K562 (cell line): ENCODE measurements at regions not wholly inside any gene's neighbourhood (a gene's known extent, or its start where the extent isn't known, plus 50 kb on each side); places are given as distances from the start of the nearest gene placed in this dataset.

Source experiments
- ATAC-seq: fragments of 200-7000 bp; cut with Tn5 transposase; 3 replicates; pipeline ENCODE4 v1.9.1; 2020; ENCODE audit warnings: moderate library complexity
- BruUV-seq: library from RNA; stranded (reverse); fragments of 400-500 nt; replicated peaks from 2 replicates; lab custom pipeline; 2021; lab: Mats Ljungman, UMichigan
- CTCF ChIA-PET: fragments of 300-600 bp; formaldehyde crosslinking; extraction: SDS; loops from one replicate; lab custom pipeline; 2021; ENCODE audit warnings: low intra/inter-chr PET ratio; lab: Yijun Ruan, JAX
- POLR2A ChIA-PET: fragments of 300-600, 350-650 bp; sonication (Branson Sonifier 250); formaldehyde crosslinking; extraction: SDS; loops from one replicate; lab custom pipeline; 2021; ENCODE audit warnings: antibody characterized with exemption, inconsistent platforms; lab: Yijun Ruan, JAX
- DNase-seq, 4 experiments: peaks; one replicate each; pipeline versions ENCODE4 v3.0.0 to v3.0.0-alpha.2; 2011 to 2018; ENCODE audit warnings: low spot score in 3 of 4, mixed read lengths in 3 of 4; ENCODE audit errors: extremely low read depth in 1 of 4
- FAIRE-seq: peaks from 2 replicates; lab custom pipeline; 2011; peaks lifted over from hg19 to GRCh38; lab: Jason Lieb, UNC
- H2AFZ ChIP-seq: 2 replicates; pipeline ENCODE4 v1.6.0; 2011; ENCODE audit warnings: low read depth, low read length, control low read depth, inconsistent platforms
- H3K27ac ChIP-seq: fragments of 200-600 bp; 3 replicates; pipeline ENCODE4 v1.8.0; 2011; ENCODE audit warnings: low read depth, mild to moderate bottlenecking, control low read depth, inconsistent platforms, low read length, moderate library complexity, mixed read lengths; ENCODE audit errors: extremely low read depth
- H3K27me3 ChIP-seq, 2 experiments: fragments of 300-600 bp in 1 of 2; 2 replicates in 1 of 2; 3 replicates in 1 of 2; pipeline versions ENCODE4 v1.6.0 to v1.8.0; 2011; ENCODE audit warnings: inconsistent platforms in 2 of 2, low read length in 2 of 2, mild to moderate bottlenecking in 1 of 2, mixed read lengths in 1 of 2, moderate library complexity in 1 of 2; ENCODE audit not compliant: control insufficient read depth in 2 of 2, insufficient read depth in 2 of 2
- H3K36me3 ChIP-seq: fragments of 300-600 bp; 3 replicates; pipeline ENCODE4 v1.8.0; 2011; ENCODE audit warnings: mild to moderate bottlenecking, low read length, inconsistent platforms; ENCODE audit not compliant: control insufficient read depth, insufficient read depth
- H3K4me1 ChIP-seq, 2 experiments: fragments of 200-600 bp in 1 of 2; replicated peaks in 1 of 2; 2 replicates in 1 of 2; 3 replicates in 1 of 2; pipeline versions ENCODE4 v1.5.1 to v1.8.0; 2011; ENCODE audit warnings: inconsistent platforms in 2 of 2, low read length in 2 of 2, mild to moderate bottlenecking in 1 of 2, mixed read lengths in 1 of 2, moderate library complexity in 1 of 2; ENCODE audit not compliant: control insufficient read depth in 2 of 2, insufficient read depth in 2 of 2
- H3K4me2 ChIP-seq: 2 replicates; pipeline ENCODE4 v1.6.1; 2011; ENCODE audit warnings: low read length, control low read depth, inconsistent platforms, mixed read lengths; ENCODE audit not compliant: insufficient read depth
- H3K4me3 ChIP-seq: fragments of 200-600 bp; sonication (generic), shearing (Covaris generic); 2 replicates; pipeline ENCODE4 v1.5.1; 2016; ENCODE audit warnings: control low read depth, inconsistent platforms
- H3K79me2 ChIP-seq: fragments of 200-600 bp; 3 replicates; pipeline ENCODE4 v1.8.0; 2011; ENCODE audit warnings: low read length, inconsistent platforms; ENCODE audit not compliant: control insufficient read depth, insufficient read depth
- H3K9ac ChIP-seq, 2 experiments: 2 replicates each; pipeline versions ENCODE4 v1.6.0 to v1.6.1; 2011; ENCODE audit warnings: low read depth in 2 of 2, low read length in 2 of 2, control low read depth in 1 of 2, inconsistent platforms in 1 of 2, mild to moderate bottlenecking in 1 of 2, mixed read lengths in 1 of 2; ENCODE audit not compliant: insufficient read depth in 1 of 2
- H3K9me1 ChIP-seq: one replicate; pipeline ENCODE4 v1.6.0; 2011; ENCODE audit warnings: inconsistent platforms, mild to moderate bottlenecking, low read length, moderate library complexity; ENCODE audit not compliant: control insufficient read depth, insufficient read depth
- H3K9me3 ChIP-seq: replicated peaks from 2 replicates; pipeline ENCODE4 v1.5.1; 2011; ENCODE audit warnings: low read depth, low read length, inconsistent platforms; ENCODE audit not compliant: control insufficient read depth, insufficient read depth
- H4K20me1 ChIP-seq: replicated peaks from 2 replicates; pipeline ENCODE4 v1.6.1; 2011; ENCODE audit warnings: low read length, inconsistent platforms, mixed read lengths; ENCODE audit not compliant: control insufficient read depth, insufficient read depth
- EWSR1 ChIP-seq: fragments of 450-650 bp; IDR thresholded peaks from 2 replicates; pipeline ENCODE4 v1.6.1; 2018; ENCODE audit warnings: borderline replicate concordance, mild to moderate bottlenecking, low read depth, moderate library complexity; ENCODE audit not compliant: partially characterized antibody
- IFI16 ChIP-seq: fragments of 250-450 bp; sonication (Bioruptor Pico); IDR thresholded peaks from 2 replicates; pipeline ENCODE4 v2.1.2; 2022; ENCODE audit warnings: mild to moderate bottlenecking, inconsistent platforms
- SMARCC2 ChIP-seq: fragments of 450-650 bp; IDR thresholded peaks from 2 replicates; pipeline ENCODE4 v1.6.1; 2017; ENCODE audit warnings: antibody characterized with exemption, moderate library complexity, mild to moderate bottlenecking, low read depth
- ZNF174 ChIP-seq: fragments of 250-450 bp; sonication (Bioruptor Pico); IDR thresholded peaks from 2 replicates; pipeline ENCODE4 v1.4.0; 2020; ENCODE audit warnings: mild to moderate bottlenecking
- ZNF263 ChIP-seq: sonication (generic); formaldehyde crosslinking; IDR thresholded peaks from 2 replicates; pipeline ENCODE4 v1.8.0; 2022; ENCODE audit warnings: mild to moderate bottlenecking, missing genetic modification reagents, borderline replicate concordance
- ZNF324 ChIP-seq: fragments of 250-450 bp; sonication (Bioruptor Pico); IDR thresholded peaks from 2 replicates; pipeline ENCODE4 v1.4.0; 2020; ENCODE audit warnings: mild to moderate bottlenecking
- ZNF408 ChIP-seq: fragments of 250-450 bp; sonication (Bioruptor Pico); IDR thresholded peaks from 2 replicates; pipeline ENCODE4 v1.4.0; 2020; ENCODE audit warnings: low read depth, mild to moderate bottlenecking, moderate library complexity
- ZNF785 ChIP-seq: fragments of 250-450 bp; sonication (Bioruptor Pico); IDR thresholded peaks from 2 replicates; pipeline ENCODE4 v1.4.0; 2020; ENCODE audit warnings: mild to moderate bottlenecking
- in situ Hi-C: fragments of 300-500 bp; cut with MboI; formaldehyde crosslinking; loops from 4 replicates; pipeline ENCODE4 v1.15.0; 2018; ENCODE audit warnings: inconsistent platforms, mixed read lengths
- intact Hi-C: fragments of 100-400 bp; cut with micrococcal nuclease; formaldehyde crosslinking; loops from 2 replicates; pipeline ENCODE4 v1.14.2; 2022
- TF ChIP-seq, protein P1 (sequence below): fragments of 450-650 bp; IDR thresholded peaks from 2 replicates; pipeline ENCODE4 v1.6.1; 2016; ENCODE audit warnings: borderline replicate concordance
- TF ChIP-seq, protein P2 (sequence below): fragments of 200-600 bp; sonication (generic); IDR thresholded peaks from one replicate; pipeline ENCODE4 v1.6.1; 2012; ENCODE audit warnings: mild to moderate bottlenecking, low read depth, low read length, inconsistent platforms

DNA sequence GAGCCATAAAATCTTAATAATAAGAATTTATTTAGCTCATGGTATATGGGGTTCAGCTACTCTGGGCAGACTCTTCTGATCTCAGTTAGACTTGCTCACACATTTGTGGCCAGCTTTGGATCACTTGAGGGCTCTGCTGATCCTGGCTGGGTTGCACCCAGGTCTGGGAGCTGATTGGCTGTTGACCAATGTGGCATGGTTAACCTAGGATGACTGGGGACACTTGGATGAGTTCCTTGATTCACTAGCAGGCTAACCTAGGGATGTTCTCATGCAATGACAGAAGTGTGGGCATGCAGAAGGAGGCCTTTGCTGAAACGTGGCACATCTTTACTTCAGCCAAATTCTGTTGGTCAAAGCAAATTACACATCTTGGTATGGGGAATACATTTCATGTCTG, 569.5 kb downstream of the UTRN start (continued):
- TF ChIP-seq ZNF324 (no peak), EWSR1 (no peak), SMARCC2 (no peak), ZNF263 (CRISPR knock-in tag) (no peak)

DNA sequence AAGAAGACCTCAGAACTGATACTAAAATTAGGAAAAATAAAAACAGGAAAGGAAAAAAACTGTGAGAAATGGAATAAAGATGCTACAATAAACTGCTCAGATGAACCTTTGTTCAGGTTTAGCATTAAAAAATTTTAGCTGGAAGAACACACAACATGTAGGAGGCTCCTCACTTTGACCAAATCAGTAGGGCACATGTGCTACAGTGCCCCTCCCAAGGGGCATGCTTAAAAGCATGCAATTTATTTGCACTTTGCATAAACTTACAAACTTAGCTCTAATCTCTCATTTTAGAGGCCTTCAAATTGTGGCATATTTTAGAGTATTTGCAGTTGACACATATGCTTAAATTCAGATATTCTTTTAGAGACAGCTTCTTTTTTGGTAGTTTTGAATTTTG, 570.2 kb downstream of the UTRN start:
- intact Hi-C loops: no loop called here
- Histone ChIP-seq H3K79me2 (no peaks in the 10 kb centered on the region), H4K20me1 (no peaks in the 10 kb centered on the region), H3K27me3 (no peaks in the 10 kb centered on the region), H3K9me3 (no peaks in the 10 kb centered on the region), H2AFZ (no peak overlapping the region), H3K27ac (no peak overlapping the region), H3K9ac (no peak overlapping the region), H3K4me3 (no peak overlapping the region), H3K4me2 (no peak overlapping the region), H3K4me1 (no peaks in the 10 kb centered on the region; a peak in 1 of 5 replicates), H3K36me3 (no peaks in the 10 kb centered on the region), H3K9me1 (no peaks in the 10 kb centered on the region)
- ChIA-PET CTCF (no interaction called here), POLR2A (no interaction called here)
- no peak for ATAC-seq
- no peak for DNase-seq
- BruUV-seq: no TSS peak
- in situ Hi-C loops: no loop called here
- no peak for FAIRE-seq
- TF ChIP-seq ZNF174 (CRISPR knock-in tag): no peak
- no peak for TF ChIP-seq IFI16
- TF ChIP-seq, protein P1, sequence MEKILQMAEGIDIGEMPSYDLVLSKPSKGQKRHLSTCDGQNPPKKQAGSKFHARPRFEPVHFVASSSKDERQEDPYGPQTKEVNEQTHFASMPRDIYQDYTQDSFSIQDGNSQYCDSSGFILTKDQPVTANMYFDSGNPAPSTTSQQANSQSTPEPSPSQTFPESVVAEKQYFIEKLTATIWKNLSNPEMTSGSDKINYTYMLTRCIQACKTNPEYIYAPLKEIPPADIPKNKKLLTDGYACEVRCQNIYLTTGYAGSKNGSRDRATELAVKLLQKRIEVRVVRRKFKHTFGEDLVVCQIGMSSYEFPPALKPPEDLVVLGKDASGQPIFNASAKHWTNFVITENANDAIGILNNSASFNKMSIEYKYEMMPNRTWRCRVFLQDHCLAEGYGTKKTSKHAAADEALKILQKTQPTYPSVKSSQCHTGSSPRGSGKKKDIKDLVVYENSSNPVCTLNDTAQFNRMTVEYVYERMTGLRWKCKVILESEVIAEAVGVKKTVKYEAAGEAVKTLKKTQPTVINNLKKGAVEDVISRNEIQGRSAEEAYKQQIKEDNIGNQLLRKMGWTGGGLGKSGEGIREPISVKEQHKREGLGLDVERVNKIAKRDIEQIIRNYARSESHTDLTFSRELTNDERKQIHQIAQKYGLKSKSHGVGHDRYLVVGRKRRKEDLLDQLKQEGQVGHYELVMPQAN: no peak
- TF ChIP-seq ZNF785 (CRISPR knock-in tag): no peak
- TF ChIP-seq ZNF408: no peak
- TF ChIP-seq, protein P2, sequence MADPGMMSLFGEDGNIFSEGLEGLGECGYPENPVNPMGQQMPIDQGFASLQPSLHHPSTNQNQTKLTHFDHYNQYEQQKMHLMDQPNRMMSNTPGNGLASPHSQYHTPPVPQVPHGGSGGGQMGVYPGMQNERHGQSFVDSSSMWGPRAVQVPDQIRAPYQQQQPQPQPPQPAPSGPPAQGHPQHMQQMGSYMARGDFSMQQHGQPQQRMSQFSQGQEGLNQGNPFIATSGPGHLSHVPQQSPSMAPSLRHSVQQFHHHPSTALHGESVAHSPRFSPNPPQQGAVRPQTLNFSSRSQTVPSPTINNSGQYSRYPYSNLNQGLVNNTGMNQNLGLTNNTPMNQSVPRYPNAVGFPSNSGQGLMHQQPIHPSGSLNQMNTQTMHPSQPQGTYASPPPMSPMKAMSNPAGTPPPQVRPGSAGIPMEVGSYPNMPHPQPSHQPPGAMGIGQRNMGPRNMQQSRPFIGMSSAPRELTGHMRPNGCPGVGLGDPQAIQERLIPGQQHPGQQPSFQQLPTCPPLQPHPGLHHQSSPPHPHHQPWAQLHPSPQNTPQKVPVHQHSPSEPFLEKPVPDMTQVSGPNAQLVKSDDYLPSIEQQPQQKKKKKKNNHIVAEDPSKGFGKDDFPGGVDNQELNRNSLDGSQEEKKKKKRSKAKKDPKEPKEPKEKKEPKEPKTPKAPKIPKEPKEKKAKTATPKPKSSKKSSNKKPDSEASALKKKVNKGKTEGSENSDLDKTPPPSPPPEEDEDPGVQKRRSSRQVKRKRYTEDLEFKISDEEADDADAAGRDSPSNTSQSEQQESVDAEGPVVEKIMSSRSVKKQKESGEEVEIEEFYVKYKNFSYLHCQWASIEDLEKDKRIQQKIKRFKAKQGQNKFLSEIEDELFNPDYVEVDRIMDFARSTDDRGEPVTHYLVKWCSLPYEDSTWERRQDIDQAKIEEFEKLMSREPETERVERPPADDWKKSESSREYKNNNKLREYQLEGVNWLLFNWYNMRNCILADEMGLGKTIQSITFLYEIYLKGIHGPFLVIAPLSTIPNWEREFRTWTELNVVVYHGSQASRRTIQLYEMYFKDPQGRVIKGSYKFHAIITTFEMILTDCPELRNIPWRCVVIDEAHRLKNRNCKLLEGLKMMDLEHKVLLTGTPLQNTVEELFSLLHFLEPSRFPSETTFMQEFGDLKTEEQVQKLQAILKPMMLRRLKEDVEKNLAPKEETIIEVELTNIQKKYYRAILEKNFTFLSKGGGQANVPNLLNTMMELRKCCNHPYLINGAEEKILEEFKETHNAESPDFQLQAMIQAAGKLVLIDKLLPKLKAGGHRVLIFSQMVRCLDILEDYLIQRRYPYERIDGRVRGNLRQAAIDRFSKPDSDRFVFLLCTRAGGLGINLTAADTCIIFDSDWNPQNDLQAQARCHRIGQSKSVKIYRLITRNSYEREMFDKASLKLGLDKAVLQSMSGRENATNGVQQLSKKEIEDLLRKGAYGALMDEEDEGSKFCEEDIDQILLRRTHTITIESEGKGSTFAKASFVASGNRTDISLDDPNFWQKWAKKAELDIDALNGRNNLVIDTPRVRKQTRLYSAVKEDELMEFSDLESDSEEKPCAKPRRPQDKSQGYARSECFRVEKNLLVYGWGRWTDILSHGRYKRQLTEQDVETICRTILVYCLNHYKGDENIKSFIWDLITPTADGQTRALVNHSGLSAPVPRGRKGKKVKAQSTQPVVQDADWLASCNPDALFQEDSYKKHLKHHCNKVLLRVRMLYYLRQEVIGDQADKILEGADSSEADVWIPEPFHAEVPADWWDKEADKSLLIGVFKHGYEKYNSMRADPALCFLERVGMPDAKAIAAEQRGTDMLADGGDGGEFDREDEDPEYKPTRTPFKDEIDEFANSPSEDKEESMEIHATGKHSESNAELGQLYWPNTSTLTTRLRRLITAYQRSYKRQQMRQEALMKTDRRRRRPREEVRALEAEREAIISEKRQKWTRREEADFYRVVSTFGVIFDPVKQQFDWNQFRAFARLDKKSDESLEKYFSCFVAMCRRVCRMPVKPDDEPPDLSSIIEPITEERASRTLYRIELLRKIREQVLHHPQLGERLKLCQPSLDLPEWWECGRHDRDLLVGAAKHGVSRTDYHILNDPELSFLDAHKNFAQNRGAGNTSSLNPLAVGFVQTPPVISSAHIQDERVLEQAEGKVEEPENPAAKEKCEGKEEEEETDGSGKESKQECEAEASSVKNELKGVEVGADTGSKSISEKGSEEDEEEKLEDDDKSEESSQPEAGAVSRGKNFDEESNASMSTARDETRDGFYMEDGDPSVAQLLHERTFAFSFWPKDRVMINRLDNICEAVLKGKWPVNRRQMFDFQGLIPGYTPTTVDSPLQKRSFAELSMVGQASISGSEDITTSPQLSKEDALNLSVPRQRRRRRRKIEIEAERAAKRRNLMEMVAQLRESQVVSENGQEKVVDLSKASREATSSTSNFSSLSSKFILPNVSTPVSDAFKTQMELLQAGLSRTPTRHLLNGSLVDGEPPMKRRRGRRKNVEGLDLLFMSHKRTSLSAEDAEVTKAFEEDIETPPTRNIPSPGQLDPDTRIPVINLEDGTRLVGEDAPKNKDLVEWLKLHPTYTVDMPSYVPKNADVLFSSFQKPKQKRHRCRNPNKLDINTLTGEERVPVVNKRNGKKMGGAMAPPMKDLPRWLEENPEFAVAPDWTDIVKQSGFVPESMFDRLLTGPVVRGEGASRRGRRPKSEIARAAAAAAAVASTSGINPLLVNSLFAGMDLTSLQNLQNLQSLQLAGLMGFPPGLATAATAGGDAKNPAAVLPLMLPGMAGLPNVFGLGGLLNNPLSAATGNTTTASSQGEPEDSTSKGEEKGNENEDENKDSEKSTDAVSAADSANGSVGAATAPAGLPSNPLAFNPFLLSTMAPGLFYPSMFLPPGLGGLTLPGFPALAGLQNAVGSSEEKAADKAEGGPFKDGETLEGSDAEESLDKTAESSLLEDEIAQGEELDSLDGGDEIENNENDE: no peak
